NCI-H2081 treated with DMSO at 0.1 percent for 48 hours (cell line): ENCODE measurements at regions not wholly inside any gene's neighbourhood (a gene's known extent, or its start where the extent isn't known, plus 50 kb on each side); places are given as distances from the start of the nearest gene placed in this dataset.

ENCODE experiments used
- DNase-seq: peaks from one replicate; lab custom pipeline; 2025; lab: John Stamatoyannopoulos, UW

DNA sequence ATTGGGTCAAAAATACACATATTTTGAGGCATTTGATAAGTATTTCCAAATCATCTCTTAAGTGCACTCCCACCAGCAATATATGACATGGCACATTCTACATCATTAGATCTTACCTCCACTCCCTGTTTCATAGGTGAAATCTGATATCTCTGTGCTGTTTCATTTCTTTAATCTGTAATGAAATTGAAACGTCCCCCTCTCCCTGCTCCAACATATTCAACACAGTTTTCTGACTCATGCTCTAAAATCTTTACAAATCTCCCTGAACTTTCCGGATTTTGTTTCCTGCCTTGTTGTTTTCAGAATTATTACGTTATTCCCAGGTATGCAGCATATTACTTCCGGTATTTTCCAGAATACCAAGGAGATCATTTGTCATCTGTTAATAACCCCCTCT, 66.1 kb upstream of the AKT3 start:
- no peak for DNase-seq

DNA sequence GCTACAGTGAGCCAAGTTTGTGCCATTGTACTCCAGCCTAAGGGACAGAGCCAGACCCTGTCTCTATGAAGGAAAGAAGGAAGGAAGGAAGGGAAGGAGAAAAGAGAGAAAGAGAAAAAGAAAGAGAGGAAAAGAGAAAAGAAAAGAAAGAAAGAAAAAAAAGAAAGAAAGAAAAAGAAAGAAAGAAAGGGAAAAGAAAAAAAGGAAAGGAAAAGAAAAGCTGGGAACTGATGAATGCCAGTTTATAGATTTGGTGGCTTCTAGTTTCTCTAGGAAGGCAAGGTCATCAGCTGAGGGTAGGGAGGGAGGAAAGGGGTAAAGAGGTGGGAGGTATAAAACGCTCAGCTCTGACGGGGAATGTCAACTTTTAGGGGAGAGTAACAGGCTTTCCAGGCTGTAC, 62.3 kb upstream of the AKT3 start:
- no peak for DNase-seq

DNA sequence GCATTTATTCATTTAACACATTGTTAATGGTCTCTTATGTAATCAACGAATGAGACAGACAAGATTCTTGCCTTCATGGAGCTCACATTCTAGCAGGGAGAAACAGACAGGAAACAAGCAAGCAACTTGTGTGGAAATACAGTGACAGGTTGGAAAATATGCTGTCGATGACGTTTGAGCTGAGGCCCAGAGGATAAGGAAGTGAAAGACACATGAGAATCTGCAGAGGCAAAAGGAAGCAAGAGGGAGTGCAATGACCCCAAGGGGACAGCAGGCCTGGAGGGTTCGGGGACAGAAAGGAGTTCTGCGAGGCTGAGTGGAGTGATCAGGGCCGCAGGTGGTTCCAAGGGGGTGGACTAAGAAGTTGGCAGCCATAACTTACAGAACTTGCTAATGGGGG, 60.6 kb upstream of the AKT3 start:
- no peak for DNase-seq

DNA sequence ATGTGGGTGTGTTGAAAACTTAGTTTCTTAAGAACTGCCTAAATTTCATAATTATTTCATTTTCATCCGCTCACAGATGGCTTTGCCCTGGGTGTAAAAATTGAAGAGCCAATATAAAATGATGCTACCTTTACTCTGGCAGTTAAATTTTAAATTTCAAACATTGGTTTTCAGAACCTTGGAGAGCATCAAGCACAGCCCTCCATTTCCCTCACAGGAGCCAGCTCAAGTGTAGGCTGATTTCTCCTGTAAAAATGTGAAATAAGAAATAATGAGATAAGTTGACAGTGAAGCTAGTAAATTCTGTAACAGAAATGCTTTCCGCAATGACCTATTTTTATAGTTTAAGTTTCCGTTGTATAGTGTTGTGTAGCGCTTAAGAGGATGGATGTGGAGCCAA, 53.9 kb upstream of the AKT3 start:
- DNase-seq = no peak

DNA sequence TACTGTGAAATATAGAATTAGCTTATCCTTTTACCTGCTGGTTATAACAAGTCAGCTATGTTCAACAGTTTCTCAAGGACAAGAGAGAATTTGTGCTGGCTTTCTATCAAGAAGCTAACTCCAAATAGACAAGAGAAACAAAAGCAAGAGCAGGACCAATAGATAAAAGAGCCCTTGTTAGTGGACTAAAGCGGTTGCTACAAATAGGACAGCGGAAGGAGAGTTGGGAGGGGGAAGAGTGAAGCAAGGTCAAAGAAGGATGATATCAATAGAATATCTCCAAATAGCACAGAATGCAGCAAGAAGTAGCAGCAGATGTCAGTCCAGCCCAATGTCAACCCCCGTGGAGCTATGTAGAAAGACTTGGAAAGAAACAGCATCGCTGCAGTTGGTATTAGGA, 53.0 kb upstream of the AKT3 start:
- no peak for DNase-seq

DNA sequence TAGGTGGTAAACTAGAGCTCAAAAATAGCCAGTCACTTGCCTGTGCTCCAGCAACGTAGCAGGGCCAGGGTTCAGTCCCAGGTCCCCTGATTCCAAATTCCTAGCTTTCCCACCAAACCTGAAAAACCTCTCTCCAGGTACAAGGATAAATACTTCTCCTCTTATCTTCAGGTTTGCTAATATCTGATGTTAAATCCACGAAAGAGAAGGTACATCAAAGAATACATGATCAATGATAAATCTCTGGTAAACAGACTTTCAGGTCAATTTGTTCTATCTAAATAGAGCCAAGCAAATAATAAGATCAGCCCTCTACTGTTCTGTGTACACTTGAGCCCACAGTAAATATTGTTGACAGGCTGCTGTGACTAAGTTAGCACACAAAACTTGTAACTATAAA, 52.1 kb upstream of the AKT3 start:
- no peak for DNase-seq
